Keratinocyte (primary cell): ENCODE measurements at regions not wholly inside any gene's neighbourhood (a gene's known extent, or its start where the extent isn't known, plus 50 kb on each side); places are given as distances from the start of the nearest gene placed in this dataset.

Experiments
- DNase-seq: peaks from one replicate; pipeline ENCODE4 v3.0.0-alpha.2; 2011; ENCODE audit warnings: low read depth, missing footprints, low spot score
- FAIRE-seq: peaks from 2 replicates; lab custom pipeline; 2011; peaks lifted over from hg19 to GRCh38; lab: Jason Lieb, UNC
- H2AFZ ChIP-seq: 2 replicates; pipeline ENCODE4 v1.6.0; 2012; ENCODE audit warnings: low read length, control low read depth, inconsistent platforms; ENCODE audit not compliant: control insufficient read depth
- H3K27ac ChIP-seq: 2 replicates; pipeline ENCODE4 v1.5.1; 2011; ENCODE audit warnings: low read length; ENCODE audit not compliant: control insufficient read depth, insufficient read depth
- H3K27me3 ChIP-seq: 3 replicates; pipeline ENCODE4 v1.6.0; 2011; ENCODE audit warnings: low read length; ENCODE audit not compliant: control insufficient read depth, insufficient read depth; ENCODE audit errors: extremely low read depth
- H3K36me3 ChIP-seq, 2 experiments: 2 replicates in 1 of 2; 3 replicates in 1 of 2; pipeline ENCODE4 v1.5.1; 2011; ENCODE audit warnings: low read length in 2 of 2, mild to moderate bottlenecking in 1 of 2; ENCODE audit not compliant: control insufficient read depth in 2 of 2, insufficient read depth in 2 of 2; ENCODE audit errors: extremely low read depth in 1 of 2
- H3K4me1 ChIP-seq: 3 replicates; pipeline ENCODE4 v1.5.1; 2011; ENCODE audit warnings: low read length; ENCODE audit not compliant: control insufficient read depth, insufficient read depth; ENCODE audit errors: extremely low read depth
- H3K4me2 ChIP-seq: 3 replicates; pipeline ENCODE4 v1.6.0; 2011; ENCODE audit warnings: low read depth, low read length; ENCODE audit not compliant: control insufficient read depth, insufficient read depth; ENCODE audit errors: extremely low read depth
- H3K4me3 ChIP-seq, 3 experiments: fragments of 200-600 bp in 1 of 3; sonication (generic) in 1 of 3; 2 replicates in 2 of 3; 3 replicates in 1 of 3; pipeline ENCODE4 v1.5.1; 2011 to 2016; ENCODE audit warnings: low read length in 3 of 3, mild to moderate bottlenecking in 3 of 3, control low read depth in 2 of 3, inconsistent platforms in 1 of 3, low read depth in 1 of 3, mixed read lengths in 1 of 3, mixed run types in 1 of 3, moderate library complexity in 1 of 3; ENCODE audit not compliant: control insufficient read depth in 2 of 3, insufficient read depth in 2 of 3; ENCODE audit errors: extremely low read depth in 1 of 3
- H3K79me2 ChIP-seq: 2 replicates; pipeline ENCODE4 v1.6.0; 2012; ENCODE audit warnings: low read length; ENCODE audit not compliant: control insufficient read depth, insufficient read depth
- H3K9ac ChIP-seq: 3 replicates; pipeline ENCODE4 v1.6.0; 2011; ENCODE audit warnings: low read length; ENCODE audit not compliant: control insufficient read depth, insufficient read depth; ENCODE audit errors: extremely low read depth
- H3K9me1 ChIP-seq: 3 replicates; pipeline ENCODE4 v1.6.0; 2011; ENCODE audit warnings: low read length; ENCODE audit not compliant: control insufficient read depth, insufficient read depth; ENCODE audit errors: extremely low read depth
- H3K9me3 ChIP-seq: 2 replicates; pipeline ENCODE4 v1.5.1; 2012; ENCODE audit warnings: low read depth, low read length; ENCODE audit not compliant: control insufficient read depth
- H4K20me1 ChIP-seq: 3 replicates; pipeline ENCODE4 v1.6.0; 2011; ENCODE audit warnings: low read length; ENCODE audit not compliant: control insufficient read depth, insufficient read depth; ENCODE audit errors: extremely low read depth
- EZH2 ChIP-seq: IDR thresholded peaks from one replicate; pipeline ENCODE4 v1.6.1; 2012; ENCODE audit warnings: inconsistent platforms, mild to moderate bottlenecking, low read length, moderate library complexity
- dilution Hi-C: fragments of 300-500 bp; cut with MboI; formaldehyde crosslinking; loops from one replicate; pipeline ENCODE4 v1.7.0; 2020; ENCODE audit warnings: low sequenced_read_pairs; ENCODE audit not compliant: extremely low pct_ligation_motif_present
- TF ChIP-seq, protein P1 (sequence below), 3 experiments: IDR thresholded peaks in 1 of 3; conservative IDR thresholded peaks in 1 of 3; optimal IDR thresholded peaks in 1 of 3; 2 replicates in 2 of 3; 3 replicates in 1 of 3; pipeline versions ENCODE3 to v1.5.1; 2011; ENCODE audit warnings: low read length in 3 of 3, mild to moderate bottlenecking in 3 of 3, moderate library complexity in 2 of 3, control low read depth in 1 of 3, inconsistent platforms in 1 of 3; ENCODE audit not compliant: insufficient read depth in 2 of 3; ENCODE audit errors: extremely low read depth in 1 of 3

DNA sequence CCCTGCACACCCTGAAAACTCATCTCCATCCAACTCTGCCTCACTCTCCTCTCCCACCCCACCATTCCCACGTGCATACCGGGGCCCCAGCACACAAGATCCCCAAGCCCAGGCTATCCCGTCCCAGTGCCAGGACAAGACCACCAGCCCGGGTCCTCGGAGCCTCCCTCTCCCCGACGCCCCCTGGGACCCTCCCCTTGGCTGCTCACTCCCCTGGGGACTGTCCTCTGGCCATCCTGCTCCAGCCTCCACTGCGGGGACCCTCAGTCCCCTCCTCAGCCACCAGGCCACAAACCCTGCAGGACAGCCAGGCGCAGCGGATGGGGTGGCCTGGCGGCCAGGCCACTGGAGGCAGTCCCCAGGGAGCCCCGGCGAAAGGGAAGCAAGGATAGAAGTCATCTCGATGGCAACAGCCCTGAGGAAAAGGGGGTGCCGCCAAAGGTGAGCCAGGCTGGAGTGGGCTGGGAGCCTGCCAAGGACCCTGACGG lies 62.8 kb downstream of the C9orf50 start:
- Histone ChIP-seq H3K27me3 (peaks cover 4% of the 10 kb centered on the region), H3K79me2 (no peaks in the 10 kb centered on the region), H3K4me1 (no peaks in the 10 kb centered on the region), H4K20me1 (no peaks in the 10 kb centered on the region), H3K9me1 (no peaks in the 10 kb centered on the region), H3K4me3 (no peak overlapping the region), H3K36me3 (no peaks in the 10 kb centered on the region), H2AFZ (no peak overlapping the region), H3K4me2 (no peak overlapping the region), H3K9ac (no peak overlapping the region), H3K27ac (no peak overlapping the region), H3K9me3 (no peaks in the 10 kb centered on the region)
- no peak for FAIRE-seq
- dilution Hi-C loops: no loop called here
- DNase-seq: no peak
- TF ChIP-seq, protein P1, sequence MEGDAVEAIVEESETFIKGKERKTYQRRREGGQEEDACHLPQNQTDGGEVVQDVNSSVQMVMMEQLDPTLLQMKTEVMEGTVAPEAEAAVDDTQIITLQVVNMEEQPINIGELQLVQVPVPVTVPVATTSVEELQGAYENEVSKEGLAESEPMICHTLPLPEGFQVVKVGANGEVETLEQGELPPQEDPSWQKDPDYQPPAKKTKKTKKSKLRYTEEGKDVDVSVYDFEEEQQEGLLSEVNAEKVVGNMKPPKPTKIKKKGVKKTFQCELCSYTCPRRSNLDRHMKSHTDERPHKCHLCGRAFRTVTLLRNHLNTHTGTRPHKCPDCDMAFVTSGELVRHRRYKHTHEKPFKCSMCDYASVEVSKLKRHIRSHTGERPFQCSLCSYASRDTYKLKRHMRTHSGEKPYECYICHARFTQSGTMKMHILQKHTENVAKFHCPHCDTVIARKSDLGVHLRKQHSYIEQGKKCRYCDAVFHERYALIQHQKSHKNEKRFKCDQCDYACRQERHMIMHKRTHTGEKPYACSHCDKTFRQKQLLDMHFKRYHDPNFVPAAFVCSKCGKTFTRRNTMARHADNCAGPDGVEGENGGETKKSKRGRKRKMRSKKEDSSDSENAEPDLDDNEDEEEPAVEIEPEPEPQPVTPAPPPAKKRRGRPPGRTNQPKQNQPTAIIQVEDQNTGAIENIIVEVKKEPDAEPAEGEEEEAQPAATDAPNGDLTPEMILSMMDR (optimal IDR thresholded peaks at IDR 0.05 in 1 of 3, IDR thresholded peaks at IDR 0.05 in 1 of 3, conservative IDR thresholded peaks at IDR 0.05 in 1 of 3; ENCODE audit: extremely low read depth in 1 of 3, insufficient read depth in 2 of 3, low read length in 3 of 3): no peak
- no peak for TF ChIP-seq EZH2

DNA sequence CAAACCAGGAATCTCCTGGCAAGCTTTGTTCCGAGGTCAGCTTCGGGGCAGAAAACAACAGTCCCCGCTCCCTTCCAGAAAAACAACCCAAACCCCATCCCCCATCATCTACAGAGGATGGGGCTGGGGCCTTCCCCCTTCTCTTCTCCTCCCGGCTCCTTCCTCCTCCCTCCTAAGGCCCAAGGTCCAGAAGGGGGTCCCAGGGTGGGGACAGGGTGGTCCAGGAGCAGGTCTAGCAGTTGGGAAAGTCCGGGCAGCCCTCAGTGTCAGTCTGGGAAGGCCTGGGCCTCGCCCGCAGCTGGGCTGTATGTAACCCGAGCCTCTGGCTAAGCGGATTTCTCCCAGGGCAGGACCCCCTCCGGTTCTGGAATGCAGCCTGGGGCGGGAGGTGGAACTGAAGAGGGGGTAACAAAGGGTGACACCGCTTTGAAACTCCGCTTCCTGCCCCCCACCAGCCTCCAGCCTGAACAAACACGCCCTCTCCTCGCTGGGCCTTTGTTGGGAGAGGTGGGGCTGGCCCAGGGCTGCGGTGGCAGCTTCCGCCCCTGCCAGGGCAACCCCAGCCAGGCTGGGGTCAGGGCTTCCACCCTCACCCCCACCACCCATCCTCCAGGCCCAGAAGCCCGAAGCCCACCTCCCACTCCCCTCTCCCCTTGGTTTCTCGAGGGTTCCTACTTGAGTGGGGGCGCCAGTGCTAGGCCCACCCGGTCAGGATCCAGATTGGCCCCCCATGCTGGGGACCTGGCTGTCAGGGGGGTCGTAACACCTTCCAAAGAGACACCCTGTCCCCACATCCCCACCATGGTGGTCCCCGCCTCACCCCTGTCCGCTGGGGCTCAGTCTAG lies 63.5 kb downstream of the C9orf50 start:
- no peaks in the 10 kb centered on the region for H3K9me1 ChIP-seq
- no peak overlapping the region for H3K27ac ChIP-seq
- H3K4me2 ChIP-seq: no peak overlapping the region
- peaks cover 4% of the 10 kb centered on the region for H3K27me3 ChIP-seq
- no peaks in the 10 kb centered on the region for H4K20me1 ChIP-seq
- no peaks in the 10 kb centered on the region for H3K4me1 ChIP-seq
- no peaks in the 10 kb centered on the region for H3K9me3 ChIP-seq
- no peak overlapping the region for H3K4me3 ChIP-seq
- dilution Hi-C loops: no loop called here
- H3K36me3 ChIP-seq: no peaks in the 10 kb centered on the region
- H2AFZ ChIP-seq: no peak overlapping the region
- no peaks in the 10 kb centered on the region for H3K79me2 ChIP-seq
- H3K9ac ChIP-seq: no peak overlapping the region
- DNase-seq (no peak), FAIRE-seq (no peak)
- TF ChIP-seq, protein P1 (optimal IDR thresholded peaks at IDR 0.05 in 1 of 3, IDR thresholded peaks at IDR 0.05 in 1 of 3, conservative IDR thresholded peaks at IDR 0.05 in 1 of 3; ENCODE audit: extremely low read depth in 1 of 3, insufficient read depth in 2 of 3, low read length in 3 of 3): no peak
- TF ChIP-seq EZH2: no peak
